ENCODE measurements at regions not wholly inside any gene's neighbourhood (a gene's known extent, or its start where the extent isn't known, plus 50 kb on each side); places are given as distances from the start of the nearest gene placed in this dataset.

DNA sequence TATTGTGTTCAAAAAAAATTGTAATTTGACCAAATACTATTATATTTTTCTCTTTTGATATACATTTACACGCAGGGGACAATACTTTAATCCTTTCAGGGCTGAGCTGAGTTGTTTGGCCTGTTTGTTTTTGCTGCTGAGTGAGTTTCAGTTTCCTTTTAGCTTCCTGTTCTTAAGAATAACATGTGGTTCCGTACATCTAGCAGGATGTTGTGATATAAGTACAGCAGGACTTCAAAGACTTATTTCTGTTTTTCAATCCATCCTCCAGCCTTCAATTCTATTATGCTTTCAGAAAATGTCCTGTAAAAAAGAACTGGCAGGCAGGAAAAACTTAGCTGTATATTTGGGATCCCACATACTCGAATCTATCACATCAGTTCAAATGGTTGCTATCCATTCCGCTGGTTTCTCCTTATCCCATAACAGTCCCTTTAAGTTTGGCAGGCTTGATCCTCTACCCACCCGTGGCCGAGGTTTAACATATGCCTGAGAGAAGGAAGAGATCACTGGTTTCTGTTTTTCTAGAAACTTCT lies 1037.3 kb upstream of the ACO1 start:
- no peak overlapping the region for H3K4me3 ChIP-seq (ENCODE audit: low read depth, low read length)
- TF ChIP-seq, protein P1, sequence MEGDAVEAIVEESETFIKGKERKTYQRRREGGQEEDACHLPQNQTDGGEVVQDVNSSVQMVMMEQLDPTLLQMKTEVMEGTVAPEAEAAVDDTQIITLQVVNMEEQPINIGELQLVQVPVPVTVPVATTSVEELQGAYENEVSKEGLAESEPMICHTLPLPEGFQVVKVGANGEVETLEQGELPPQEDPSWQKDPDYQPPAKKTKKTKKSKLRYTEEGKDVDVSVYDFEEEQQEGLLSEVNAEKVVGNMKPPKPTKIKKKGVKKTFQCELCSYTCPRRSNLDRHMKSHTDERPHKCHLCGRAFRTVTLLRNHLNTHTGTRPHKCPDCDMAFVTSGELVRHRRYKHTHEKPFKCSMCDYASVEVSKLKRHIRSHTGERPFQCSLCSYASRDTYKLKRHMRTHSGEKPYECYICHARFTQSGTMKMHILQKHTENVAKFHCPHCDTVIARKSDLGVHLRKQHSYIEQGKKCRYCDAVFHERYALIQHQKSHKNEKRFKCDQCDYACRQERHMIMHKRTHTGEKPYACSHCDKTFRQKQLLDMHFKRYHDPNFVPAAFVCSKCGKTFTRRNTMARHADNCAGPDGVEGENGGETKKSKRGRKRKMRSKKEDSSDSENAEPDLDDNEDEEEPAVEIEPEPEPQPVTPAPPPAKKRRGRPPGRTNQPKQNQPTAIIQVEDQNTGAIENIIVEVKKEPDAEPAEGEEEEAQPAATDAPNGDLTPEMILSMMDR (IDR thresholded peaks at IDR 0.05; ENCODE audit: borderline replicate concordance, insufficient read depth, low read depth, low read length), result no peak

DNA sequence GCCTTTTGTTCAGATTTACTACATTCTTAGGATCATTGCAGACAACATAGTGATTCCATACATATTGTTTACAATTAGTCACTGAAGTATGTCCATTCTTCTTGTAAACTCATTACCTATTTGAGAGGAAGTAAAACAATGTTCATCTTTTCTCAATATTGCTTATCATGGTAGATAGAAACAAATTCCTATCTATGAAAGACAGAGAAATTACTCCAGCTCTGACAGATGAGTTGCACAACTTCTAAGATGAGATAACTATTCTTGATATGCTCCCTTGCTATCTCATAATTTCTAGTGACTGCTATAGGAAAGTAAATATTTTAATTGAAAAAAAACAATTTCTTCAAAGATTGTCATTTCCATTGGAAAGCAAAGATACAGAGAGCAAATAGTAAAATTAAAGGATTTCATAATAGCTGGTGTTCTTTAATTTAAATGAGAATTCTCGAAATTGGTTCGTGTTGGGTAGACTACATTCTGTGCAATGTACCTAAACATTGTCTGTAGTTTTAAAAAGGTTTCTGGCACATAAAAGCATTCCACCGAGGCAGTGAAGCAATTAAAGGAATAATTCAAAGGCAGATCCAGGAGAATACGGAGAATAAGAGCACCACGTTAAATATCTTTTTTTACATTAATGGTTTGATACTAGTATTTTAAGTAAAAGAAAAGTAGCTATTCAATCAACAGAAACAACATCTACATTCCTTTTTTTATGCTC lies 1029.1 kb upstream of the ACO1 start:
- H3K4me3 ChIP-seq (ENCODE audit: low read depth, low read length), result no peak overlapping the region
- TF ChIP-seq, protein P1 (IDR thresholded peaks at IDR 0.05; ENCODE audit: borderline replicate concordance, insufficient read depth, low read depth, low read length), result no peak

DNA sequence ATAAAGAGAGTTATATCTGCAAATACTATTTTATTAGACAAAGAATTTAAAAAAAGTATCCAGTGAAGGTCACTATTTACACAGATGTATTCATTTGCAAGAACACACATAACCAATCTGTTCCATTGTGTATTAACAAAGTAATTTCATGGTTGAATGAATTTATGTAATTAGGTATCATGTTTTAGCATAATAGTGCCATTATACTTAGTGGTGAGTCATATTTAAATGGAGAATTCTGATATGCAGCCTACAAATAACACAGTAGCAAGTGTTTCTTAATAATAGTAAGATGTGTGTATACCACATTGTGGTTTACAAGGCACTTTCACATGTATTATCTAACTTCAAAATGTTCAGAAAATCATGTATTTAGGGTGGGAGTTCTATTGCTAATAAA lies 1028.5 kb upstream of the ACO1 start:
- TF ChIP-seq, protein P1 (IDR thresholded peaks at IDR 0.05; ENCODE audit: borderline replicate concordance, insufficient read depth, low read depth, low read length), result no peak

DNA sequence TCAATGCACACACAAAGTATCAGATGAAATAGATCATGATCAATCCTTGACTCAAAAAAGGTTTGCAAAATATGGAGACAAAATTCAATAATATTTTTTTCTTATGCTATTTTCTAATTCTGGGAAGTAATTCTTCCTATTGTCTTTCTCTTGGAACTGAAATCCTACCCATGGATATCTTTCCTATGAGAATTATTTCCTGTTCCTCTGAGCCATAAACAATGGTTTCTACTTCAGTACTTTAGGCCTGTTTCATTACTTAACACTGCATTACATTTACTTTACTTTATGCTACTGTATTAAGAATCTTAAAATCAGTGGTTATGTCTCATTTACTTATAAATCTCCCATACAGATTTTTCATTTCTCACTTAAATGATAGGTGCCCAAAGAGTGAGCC lies 1025.4 kb upstream of the ACO1 start:
- TF ChIP-seq, protein P1 (IDR thresholded peaks at IDR 0.05; ENCODE audit: borderline replicate concordance, insufficient read depth, low read depth, low read length), result no peak
- H3K4me3 ChIP-seq (ENCODE audit: low read depth, low read length), result no peak overlapping the region

More for the DNA sequence above, 1028.5 kb upstream of the ACO1 start:
- H3K4me3 ChIP-seq (ENCODE audit: low read depth, low read length), result no peak overlapping the region

DNA sequence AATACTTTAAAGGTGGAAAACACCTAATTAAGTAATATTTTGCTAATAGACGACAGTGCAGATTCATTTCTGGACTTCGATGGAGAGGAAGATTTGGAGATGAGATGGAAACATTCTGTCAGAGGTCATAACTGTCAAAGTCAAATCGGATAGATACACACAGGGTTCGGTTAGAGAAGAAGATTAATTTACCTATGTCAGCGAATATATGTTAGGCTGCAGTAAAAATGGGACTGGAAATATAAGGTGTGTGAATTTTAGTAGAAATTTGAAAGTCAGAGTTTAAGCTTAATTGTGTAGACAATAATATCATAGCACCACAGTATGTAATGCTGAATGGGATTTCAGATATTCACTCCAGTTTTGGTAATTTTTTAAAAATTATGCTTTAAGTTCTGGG lies 1020.3 kb upstream of the ACO1 start:
- TF ChIP-seq, protein P1 (IDR thresholded peaks at IDR 0.05; ENCODE audit: borderline replicate concordance, insufficient read depth, low read depth, low read length), result no peak
- no peak overlapping the region for H3K4me3 ChIP-seq (ENCODE audit: low read depth, low read length)

DNA sequence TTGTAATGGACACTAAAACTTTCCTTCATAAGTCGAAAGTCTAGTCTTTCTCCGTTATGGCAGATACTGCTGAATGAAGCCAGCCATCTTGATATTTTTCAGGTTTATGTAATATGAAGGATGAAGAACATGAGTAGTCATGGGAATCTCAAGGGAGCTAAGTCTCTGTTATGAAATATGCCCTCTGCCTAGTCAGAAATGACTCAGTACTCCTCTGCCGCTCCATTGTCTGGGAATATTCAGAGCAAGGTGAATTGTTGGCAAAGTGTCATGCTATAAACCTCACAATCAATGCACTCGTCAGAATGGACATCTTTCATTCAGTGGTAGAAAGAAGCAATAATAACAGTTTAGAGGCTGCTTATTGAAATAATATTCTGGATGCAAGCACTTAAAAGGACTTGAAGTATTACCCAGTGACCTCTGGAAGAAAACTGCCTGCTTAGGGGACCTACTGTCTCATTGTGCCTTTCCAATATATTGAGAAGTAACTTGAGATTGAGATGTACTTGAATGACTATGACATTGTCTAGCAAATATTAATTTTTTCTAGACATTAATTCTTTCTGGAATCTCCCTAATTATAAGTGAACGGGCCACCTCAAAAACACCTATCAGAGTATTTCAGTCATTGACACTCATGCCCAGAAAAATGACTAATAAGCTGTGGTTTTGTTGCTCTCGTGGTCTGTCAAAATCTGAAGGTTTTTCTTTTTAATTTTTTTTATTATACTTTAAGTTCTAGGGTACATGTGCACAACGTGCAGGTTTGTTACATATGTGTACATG lies 1011.5 kb upstream of the ACO1 start:
- TF ChIP-seq, protein P1 (IDR thresholded peaks at IDR 0.05; ENCODE audit: borderline replicate concordance, insufficient read depth, low read depth, low read length), result no peak

More for the DNA sequence above, 1011.5 kb upstream of the ACO1 start:
- no peak overlapping the region for H3K4me3 ChIP-seq (ENCODE audit: low read depth, low read length)

Data from GM12875 (cell line).